ENCODE measurements at regions not wholly inside any gene's neighbourhood (a gene's known extent, or its start where the extent isn't known, plus 50 kb on each side); places are given as distances from the start of the nearest gene placed in this dataset.

- TF ChIP-seq CTCF (IDR thresholded peaks at IDR 0.05) (no peak), POLR2AphosphoS5 (IDR thresholded peaks at IDR 0.05) (no peak), POLR2A (IDR thresholded peaks at IDR 0.05) (no peak)
Measured at GRCh38 chr6:144767051-144767450, 481.9 kb downstream of the UTRN start.

Data from upper lobe of left lung (tissue), 4 donors.